Mesothelial cell of epicardium (in vitro differentiated cells): ENCODE measurements at regions not wholly inside any gene's neighbourhood (a gene's known extent, or its start where the extent isn't known, plus 50 kb on each side); places are given as distances from the start of the nearest gene placed in this dataset.

ENCODE experiments used
- DNase-seq, 2 experiments: peaks; one replicate each; pipeline ENCODE4 v3.0.0; 2021; ENCODE audit warnings: low spot score in 2 of 2; ENCODE audit not compliant: unreplicated experiment in 2 of 2
- H3K27ac Mint-ChIP-seq: 2 replicates; pipeline ENCODE4 v1.8.0; 2021; ENCODE audit warnings: mixed read lengths
- H3K27me3 Mint-ChIP-seq: 2 replicates; pipeline ENCODE4 v1.8.0; 2021; ENCODE audit warnings: low read depth, mixed read lengths
- H3K36me3 Mint-ChIP-seq: 2 replicates; pipeline ENCODE4 v1.8.0; 2021; ENCODE audit warnings: mixed read lengths
- H3K4me1 Mint-ChIP-seq: 2 replicates; pipeline ENCODE4 v1.8.0; 2021; ENCODE audit warnings: mixed read lengths
- H3K4me3 Mint-ChIP-seq: 2 replicates; pipeline ENCODE4 v1.8.0; 2021; ENCODE audit warnings: mild to moderate bottlenecking, moderate library complexity, mixed read lengths
- H3K9me3 Mint-ChIP-seq: 2 replicates; pipeline ENCODE4 v1.8.0; 2021; ENCODE audit warnings: mixed read lengths
- CTCF ChIP-seq: fragments of 200-600 bp; sonication (generic); IDR thresholded peaks from one replicate; pipeline ENCODE4 v1.5.0; 2021; ENCODE audit warnings: antibody characterized with exemption; ENCODE audit not compliant: unreplicated experiment

GRCh38 chr13:66210677-66211076 is 1019.5 kb downstream of the PCDH9 start:
- no peak for TF ChIP-seq CTCF
- Mint-ChIP-seq H3K4me3 (no peak overlapping the region), H3K36me3 (no peaks in the 10 kb centered on the region), H3K9me3 (peaks cover 15% of the 10 kb centered on the region), H3K27me3 (no peaks in the 10 kb centered on the region), H3K4me1 (peaks cover 4% of the 10 kb centered on the region), H3K27ac (no peak overlapping the region)
- DNase-seq: no peak

- peaks cover 19% of the 10 kb centered on the region for H3K9me3 Mint-ChIP-seq
- H3K27ac Mint-ChIP-seq: no peak overlapping the region
- H3K27me3 Mint-ChIP-seq: no peaks in the 10 kb centered on the region
Observed at GRCh38 chr13:66208589-66208988, 1021.5 kb downstream of the PCDH9 start.

GRCh38 chr13:66207610-66208009 is 1022.5 kb downstream of the PCDH9 start:
- H3K27me3 Mint-ChIP-seq: no peaks in the 10 kb centered on the region
- no peak overlapping the region for H3K27ac Mint-ChIP-seq
- H3K4me1 Mint-ChIP-seq: peaks cover 4% of the 10 kb centered on the region
- DNase-seq: no peak
- no peaks in the 10 kb centered on the region for H3K36me3 Mint-ChIP-seq
- no peak for TF ChIP-seq CTCF
- no peak overlapping the region for H3K4me3 Mint-ChIP-seq
- H3K9me3 Mint-ChIP-seq: peaks cover 19% of the 10 kb centered on the region

More at GRCh38 chr13:66208589-66208988, 1021.5 kb downstream of the PCDH9 start:
- Mint-ChIP-seq H3K4me1 (peaks cover 4% of the 10 kb centered on the region), H3K4me3 (no peak overlapping the region), H3K36me3 (no peaks in the 10 kb centered on the region)
- TF ChIP-seq CTCF: no peak
- DNase-seq: no peak

GRCh38 chr13:66205807-66206206 is 1024.3 kb downstream of the PCDH9 start:
- TF ChIP-seq CTCF: no peak
- DNase-seq: no peak
- no peaks in the 10 kb centered on the region for H3K27me3 Mint-ChIP-seq
- peaks cover 4% of the 10 kb centered on the region for H3K4me1 Mint-ChIP-seq
- no peak overlapping the region for H3K27ac Mint-ChIP-seq
- H3K36me3 Mint-ChIP-seq: no peaks in the 10 kb centered on the region
- no peak overlapping the region for H3K4me3 Mint-ChIP-seq
- peaks cover 15% of the 10 kb centered on the region for H3K9me3 Mint-ChIP-seq

- TF ChIP-seq CTCF: no peak
- peaks cover 5% of the 10 kb centered on the region for H3K36me3 Mint-ChIP-seq
- no peaks in the 10 kb centered on the region for H3K27me3 Mint-ChIP-seq
- no peak for DNase-seq
- H3K4me1 Mint-ChIP-seq: no peaks in the 10 kb centered on the region
- H3K4me3 Mint-ChIP-seq: no peak overlapping the region
- no peak overlapping the region for H3K27ac Mint-ChIP-seq
- H3K9me3 Mint-ChIP-seq: peaks cover 33% of the 10 kb centered on the region
Observed at GRCh38 chr13:66200555-66200954, 1029.6 kb downstream of the PCDH9 start.

GRCh38 chr13:66195238-66195637 is 1034.9 kb downstream of the PCDH9 start:
- Mint-ChIP-seq H3K27ac (no peak overlapping the region), H3K4me1 (no peaks in the 10 kb centered on the region), H3K27me3 (no peaks in the 10 kb centered on the region), H3K9me3 (peaks cover 62% of the 10 kb centered on the region), H3K36me3 (peaks cover 8% of the 10 kb centered on the region), H3K4me3 (no peak overlapping the region)
- TF ChIP-seq CTCF: no peak
- no peak for DNase-seq
